GF-D8 (cell line): ENCODE measurements at regions not wholly inside any gene's neighbourhood (a gene's known extent, or its start where the extent isn't known, plus 50 kb on each side); places are given as distances from the start of the nearest gene placed in this dataset.

Experiments
- DNase-seq: peaks from one replicate; lab custom pipeline; 2025; lab: John Stamatoyannopoulos, UW

DNA sequence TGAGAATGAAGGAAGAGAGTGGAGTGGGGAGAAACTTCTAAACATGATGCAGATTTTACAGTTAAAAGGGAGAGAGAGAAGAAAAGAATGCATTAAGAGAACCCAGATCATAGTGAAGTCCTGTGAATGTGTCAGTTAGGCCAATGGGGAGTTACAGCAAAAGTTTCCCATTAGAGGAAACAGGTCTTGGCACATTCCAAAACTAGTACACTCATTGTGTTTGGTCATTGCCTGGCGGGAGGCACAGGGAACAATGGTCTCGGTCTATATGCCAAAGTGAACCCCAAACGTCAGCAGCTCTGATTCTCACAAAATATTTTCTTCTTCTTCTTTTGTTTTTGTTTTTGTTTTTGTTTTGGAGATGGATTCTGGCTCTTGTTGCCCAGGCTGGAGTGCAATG is 284.5 kb upstream of the CTSO start:
- DNase-seq = no peak

DNA sequence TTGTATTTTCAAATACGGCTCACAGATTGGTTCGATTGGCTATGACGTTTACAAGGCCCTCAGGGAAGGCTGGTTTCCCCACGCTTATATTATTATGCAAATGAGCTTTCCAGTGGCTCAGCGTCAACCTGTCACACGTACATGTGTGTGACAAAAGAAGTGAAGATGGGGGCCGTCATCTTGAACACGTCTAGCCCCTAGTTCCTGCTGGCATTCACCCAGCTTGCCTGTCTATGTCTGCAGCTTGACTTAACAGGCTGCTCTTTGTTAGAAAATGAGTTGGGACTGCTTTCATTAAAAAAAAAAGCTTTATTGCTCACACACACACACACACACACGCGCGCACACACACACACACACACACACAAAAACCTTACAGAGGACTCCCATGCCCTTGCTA is 283.6 kb upstream of the CTSO start:
- no peak for DNase-seq

- no peak for DNase-seq
These were observed 276.5 kb upstream of the CTSO start for GRCh38 chr4:156230176-156230575.

DNA sequence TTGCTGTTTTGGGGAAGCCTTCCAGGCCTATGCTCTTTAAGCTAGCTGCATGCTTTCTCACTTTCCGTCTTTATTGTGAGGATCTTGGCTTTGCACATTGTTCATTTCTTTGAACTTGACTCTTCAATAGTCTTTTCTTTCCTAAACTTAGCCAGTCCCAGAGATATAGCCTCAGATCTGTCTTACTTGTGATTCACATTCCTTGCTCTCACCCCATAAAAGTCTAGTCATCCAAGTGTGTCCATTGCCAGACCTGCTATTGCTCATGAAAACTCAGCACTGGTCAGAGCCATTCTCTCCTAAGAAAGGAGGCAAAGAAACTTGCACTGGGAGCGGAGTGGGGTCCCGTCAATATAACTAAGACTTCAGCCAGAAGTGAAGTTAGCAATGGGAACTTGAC is 275.0 kb upstream of the CTSO start:
- DNase-seq = no peak

GRCh38 chr4:156227321-156227720 is 273.7 kb upstream of the CTSO start:
- DNase-seq = no peak

GRCh38 chr4:156223985-156224384 is 270.3 kb upstream of the CTSO start:
- DNase-seq = no peak

DNA sequence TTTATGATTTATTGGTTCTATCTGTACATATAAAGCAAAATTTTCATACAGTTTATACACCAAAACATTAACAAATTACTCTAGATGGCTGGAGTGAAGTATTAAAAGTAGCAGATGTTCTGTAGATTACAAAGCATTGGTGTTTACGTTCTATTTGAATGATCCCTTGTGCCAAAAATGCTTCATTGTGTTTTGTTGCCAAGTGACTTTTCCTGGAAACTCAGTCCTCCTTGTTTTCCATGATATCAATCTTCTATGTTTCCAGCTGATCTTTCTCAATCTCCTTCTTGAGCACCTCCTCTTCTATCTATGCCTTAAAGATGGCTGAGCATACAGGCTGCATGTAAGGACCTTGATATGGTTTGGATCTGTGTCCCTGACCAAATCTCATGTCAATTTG is 263.6 kb upstream of the CTSO start:
- no peak for DNase-seq

DNA sequence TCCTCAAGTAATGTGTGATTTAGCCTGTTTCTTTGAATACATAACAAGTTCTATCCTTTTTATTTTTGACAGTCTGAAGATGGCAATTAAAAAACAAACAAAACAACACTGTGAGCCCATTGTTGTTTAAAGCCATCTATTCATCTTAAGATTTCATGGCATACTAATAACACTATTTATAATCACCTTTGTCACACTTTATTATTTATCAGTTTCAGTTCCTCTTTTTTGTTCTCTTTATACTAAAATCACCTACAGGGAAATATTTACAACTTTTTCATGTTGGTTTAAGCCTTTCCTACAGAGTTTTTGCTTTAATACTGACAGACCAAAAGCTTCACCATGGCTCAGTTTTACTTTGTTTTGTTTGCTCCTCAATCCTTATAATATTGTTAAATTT is 247.4 kb upstream of the CTSO start:
- no peak for DNase-seq

GRCh38 chr4:156198511-156198910 is 244.8 kb upstream of the CTSO start:
- no peak for DNase-seq

DNA sequence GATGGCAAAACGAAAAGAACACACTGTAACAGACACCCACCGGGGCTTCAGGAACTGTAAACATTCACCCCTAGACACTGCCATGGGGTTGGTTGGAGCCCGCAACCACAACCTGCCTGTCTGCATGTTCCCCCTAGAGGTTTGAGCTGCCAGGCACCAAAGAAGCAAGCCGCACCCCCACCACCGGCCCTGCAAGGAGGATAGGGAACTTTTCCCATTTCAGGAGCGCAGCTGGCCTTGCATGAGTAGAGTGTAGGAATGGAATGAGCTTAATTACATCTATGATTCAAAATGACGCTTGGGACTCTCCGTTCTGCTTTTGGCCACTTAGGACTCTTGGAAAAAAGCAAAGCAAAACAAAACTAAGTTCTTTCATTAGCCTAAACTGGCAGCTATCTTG is 243.6 kb upstream of the CTSO start:
- no peak for DNase-seq

DNA sequence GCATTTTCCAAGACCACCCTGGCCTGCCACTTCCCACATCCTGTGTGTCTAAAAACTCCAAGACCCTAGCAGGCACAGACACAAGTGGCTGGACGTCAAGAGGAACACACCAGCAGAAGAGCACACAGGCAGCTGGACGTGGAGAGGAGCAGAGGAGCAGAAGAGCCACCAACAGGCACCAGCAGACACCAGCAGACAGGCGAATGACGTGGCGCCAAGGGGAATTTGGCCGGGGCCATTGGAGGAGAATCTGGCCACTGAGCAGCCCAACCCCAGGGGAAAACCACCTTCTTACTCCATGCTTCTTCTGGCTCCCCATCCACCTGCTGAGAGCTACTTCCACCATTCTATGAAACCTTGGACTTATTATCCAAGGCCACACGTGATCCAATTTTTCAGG is 243.1 kb upstream of the CTSO start:
- DNase-seq = no peak

- DNase-seq = no peak
These were observed 242.2 kb upstream of the CTSO start for GRCh38 chr4:156195914-156196313.

- DNase-seq = no peak
These were observed 241.2 kb upstream of the CTSO start for GRCh38 chr4:156194896-156195295.

GRCh38 chr4:156193800-156194199 is 240.1 kb upstream of the CTSO start:
- DNase-seq = no peak

- no peak for DNase-seq
These were observed 239.4 kb upstream of the CTSO start for GRCh38 chr4:156193106-156193505.

DNA sequence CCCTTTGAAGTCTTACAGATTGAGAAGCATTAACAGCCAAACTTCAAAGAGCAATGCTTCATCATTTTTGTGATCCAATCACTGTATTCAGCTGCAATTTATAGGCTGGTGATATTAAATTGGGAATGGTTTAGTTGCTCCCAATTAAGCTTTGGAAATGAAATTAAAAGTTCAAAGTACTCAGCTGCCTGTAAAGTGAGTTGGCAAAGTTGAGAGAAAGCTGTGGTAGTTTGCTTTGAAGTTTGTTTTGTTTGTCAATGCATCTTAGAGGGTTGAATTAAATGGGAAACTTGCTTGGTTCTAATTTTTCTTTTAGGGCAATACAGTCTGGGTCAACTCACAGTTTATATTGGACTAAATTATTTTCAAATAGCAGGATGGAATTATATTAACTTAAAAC is 238.4 kb upstream of the CTSO start:
- DNase-seq = no peak

DNA sequence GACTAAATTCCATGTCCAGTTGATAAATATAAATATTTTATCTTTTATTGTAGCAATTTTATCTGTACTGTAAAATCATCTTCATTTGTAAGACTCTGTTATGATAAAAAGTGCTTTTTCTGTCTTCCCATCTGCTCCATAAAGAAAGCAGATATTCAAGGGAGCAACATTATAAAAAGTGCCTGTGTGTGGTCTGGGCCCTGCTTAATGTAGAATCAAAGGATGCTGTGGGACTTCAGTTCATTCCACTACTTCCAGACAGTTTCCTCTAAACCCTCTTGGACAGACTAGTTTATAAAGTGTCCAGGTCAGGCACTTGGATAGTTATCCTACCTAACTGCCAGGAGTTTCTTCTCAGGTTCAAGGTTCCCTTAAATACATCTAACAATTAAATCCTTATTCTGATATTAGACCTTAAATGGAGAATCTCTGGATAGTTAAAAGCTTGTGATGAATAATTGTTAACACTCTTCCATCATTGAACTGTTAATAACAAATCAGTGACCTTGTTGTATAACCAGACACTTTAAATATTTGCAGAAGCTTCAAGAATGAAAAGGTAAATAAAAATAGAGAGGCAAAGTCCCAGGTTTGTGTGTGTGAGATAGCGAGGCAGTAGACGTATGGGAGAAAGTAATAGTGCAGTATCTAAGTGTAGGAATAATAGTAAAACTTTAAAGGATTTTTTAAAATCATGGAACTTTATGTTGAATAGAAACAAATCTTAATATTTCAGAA is 237.5 kb upstream of the CTSO start:
- DNase-seq = no peak

DNA sequence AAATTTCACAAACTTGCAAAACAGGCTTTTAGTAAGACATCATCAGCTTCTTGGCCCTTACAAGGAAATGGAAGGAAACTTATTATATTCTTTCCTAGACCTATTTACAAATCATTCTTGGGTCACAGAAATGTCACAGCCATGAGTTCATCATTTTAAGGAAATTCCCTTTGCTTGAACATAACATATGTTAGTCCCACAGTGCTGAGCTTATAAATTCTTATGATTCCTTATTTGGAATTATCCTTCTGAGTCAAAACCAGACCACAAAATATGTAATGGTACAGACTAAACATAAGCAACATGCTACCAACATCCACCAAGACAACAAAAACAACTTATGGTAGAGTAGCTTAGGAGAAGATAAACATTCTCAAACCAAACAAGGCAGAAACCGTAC is 236.9 kb upstream of the CTSO start:
- DNase-seq = no peak

DNA sequence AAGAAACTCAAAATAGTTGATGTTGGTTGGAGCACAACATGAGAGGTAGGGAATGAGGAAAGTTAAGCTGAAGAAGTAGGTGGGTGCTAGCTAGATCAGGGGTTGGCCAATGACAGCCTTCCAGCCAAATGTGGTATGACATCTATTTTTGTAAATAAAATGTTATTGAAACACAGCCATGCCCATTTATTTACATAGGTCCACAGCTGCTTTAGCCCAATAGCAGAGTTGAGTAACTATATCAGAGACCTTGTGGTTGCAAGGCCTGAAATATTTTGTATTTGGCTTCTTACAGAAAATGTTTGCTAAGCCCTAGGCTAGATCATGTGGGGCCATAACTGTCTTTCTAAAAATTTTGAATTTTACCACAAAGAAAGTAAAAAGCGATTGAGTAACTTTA is 234.9 kb upstream of the CTSO start:
- DNase-seq = no peak

GRCh38 chr4:156186111-156186510 is 232.4 kb upstream of the CTSO start:
- DNase-seq = no peak

DNA sequence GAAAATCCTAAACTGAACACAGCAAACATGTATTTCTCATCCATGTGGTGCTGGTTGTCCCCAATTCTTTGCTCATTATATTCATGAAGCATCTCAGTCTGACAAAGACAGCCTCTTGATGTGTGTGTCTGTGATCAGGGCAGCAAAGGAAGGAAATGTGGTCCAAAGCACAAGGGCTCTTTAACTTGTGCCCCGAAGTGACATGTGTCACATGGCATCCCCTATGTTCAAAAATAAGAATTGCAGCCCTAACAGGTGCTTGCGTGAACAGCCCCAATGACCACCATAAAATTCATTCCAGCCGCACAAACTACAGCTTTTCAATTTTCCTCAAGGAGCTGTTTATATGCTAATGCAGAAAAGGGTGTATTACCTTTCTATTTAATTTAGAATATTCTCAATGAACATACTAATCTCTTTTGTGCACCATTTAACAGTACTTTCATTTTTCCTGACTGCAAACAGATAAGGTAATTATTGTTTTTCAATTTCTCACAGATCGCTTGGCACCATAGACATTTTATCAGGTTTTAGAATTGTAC is 231.9 kb upstream of the CTSO start:
- no peak for DNase-seq

- no peak for DNase-seq
These were observed 228.6 kb upstream of the CTSO start for GRCh38 chr4:156182269-156182668.

DNA sequence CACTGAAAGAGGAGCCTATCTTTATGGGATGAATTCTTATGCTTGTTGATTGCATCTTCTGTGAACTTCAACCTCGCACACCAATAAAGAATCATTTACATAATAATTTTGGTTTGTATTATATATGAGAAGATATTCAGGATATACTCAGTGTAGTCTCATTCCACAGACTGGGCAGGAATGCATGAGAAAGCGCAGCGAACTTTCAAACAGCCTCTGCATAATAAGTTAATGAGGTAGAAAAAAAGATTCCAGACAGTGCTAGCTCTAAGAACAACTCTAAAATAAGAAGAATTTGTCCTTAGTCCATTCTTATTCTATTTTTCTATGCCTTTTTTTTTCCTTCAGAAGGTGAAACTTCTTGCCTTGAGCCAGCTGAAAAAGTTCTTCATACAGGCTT is 224.3 kb upstream of the CTSO start:
- no peak for DNase-seq

DNA sequence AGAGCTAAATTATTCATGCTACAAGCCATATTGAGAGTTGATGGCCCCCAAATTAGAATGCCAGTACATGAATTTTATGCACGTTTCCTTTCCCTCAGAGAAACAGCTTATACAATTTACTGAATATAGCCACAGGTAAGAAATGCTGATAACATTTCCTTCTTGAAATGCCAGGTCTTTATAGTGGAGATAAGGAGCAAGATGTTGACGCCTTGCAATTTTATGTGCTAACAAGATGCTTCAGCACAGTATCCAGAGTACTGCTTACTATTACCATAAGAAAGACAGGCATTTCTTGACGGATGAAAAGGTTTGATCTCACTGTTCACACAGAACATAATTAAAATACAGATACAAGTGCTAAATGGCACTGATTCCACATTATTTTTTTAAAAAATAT is 223.2 kb upstream of the CTSO start:
- no peak for DNase-seq
